ENCODE measurements at regions not wholly inside any gene's neighbourhood (a gene's known extent, or its start where the extent isn't known, plus 50 kb on each side); places are given as distances from the start of the nearest gene placed in this dataset.

GRCh38 chr2:216765761-216766262 is 70.5 kb upstream of the IGFBP5 start:
- H3K9me3 ChIP-seq (ENCODE audit: control insufficient read depth, insufficient read depth, low read depth, low read length): no peaks in the 10 kb centered on the region
- no peak overlapping the region for H3K9ac ChIP-seq (ENCODE audit: insufficient read depth, low read length)
- no peak overlapping the region for H2AFZ ChIP-seq (ENCODE audit: low read length)
- no peaks in the 10 kb centered on the region for H3K36me3 ChIP-seq (ENCODE audit: control insufficient read depth, insufficient read depth, low read length)
- no peaks in the 10 kb centered on the region for H3K4me1 ChIP-seq (ENCODE audit: control insufficient read depth, extremely low read depth, insufficient read depth, low read length)
- H3K79me2 ChIP-seq (ENCODE audit: control insufficient read depth, insufficient read depth, low read length): no peaks in the 10 kb centered on the region
- no peak overlapping the region for H3K4me3 ChIP-seq (replicated peaks in 1 of 4; ENCODE audit: control extremely low read depth in 1 of 4, insufficient read depth in 1 of 4, low read depth in 3 of 4, low read length in 4 of 4)
- peaks cover 9% of the 10 kb centered on the region for H3K27me3 ChIP-seq (ENCODE audit: control insufficient read depth, insufficient read depth, low read length)
- H4K20me1 ChIP-seq (ENCODE audit: control insufficient read depth, extremely low read depth, insufficient read depth, low read length): no peaks in the 10 kb centered on the region
- H3K4me2 ChIP-seq (ENCODE audit: extremely low read depth, insufficient read depth, low read length): no peak overlapping the region
- no peak for TF ChIP-seq EZH2 (IDR thresholded peaks at IDR 0.05; ENCODE audit: low read length, missing control alignments)
- TF ChIP-seq CTCF (conservative IDR thresholded peaks at IDR 0.05 in 1 of 2, IDR thresholded peaks at IDR 0.05 in 1 of 2; ENCODE audit: low read depth in 1 of 2, low read length in 2 of 2): no peak
- no peak overlapping the region for H3K27ac ChIP-seq (ENCODE audit: insufficient read depth, low read length)
- no peak for DNase-seq (ENCODE audit: low read depth in 2 of 2)

- H2AFZ ChIP-seq (ENCODE audit: low read length): no peak overlapping the region
- H3K79me2 ChIP-seq (ENCODE audit: control insufficient read depth, insufficient read depth, low read length): no peaks in the 10 kb centered on the region
- TF ChIP-seq CTCF (conservative IDR thresholded peaks at IDR 0.05 in 1 of 2, IDR thresholded peaks at IDR 0.05 in 1 of 2; ENCODE audit: low read depth in 1 of 2, low read length in 2 of 2) (no peak), EZH2 (IDR thresholded peaks at IDR 0.05; ENCODE audit: low read length, missing control alignments) (no peak)
- no peaks in the 10 kb centered on the region for H4K20me1 ChIP-seq (ENCODE audit: control insufficient read depth, extremely low read depth, insufficient read depth, low read length)
- H3K9me3 ChIP-seq (ENCODE audit: control insufficient read depth, insufficient read depth, low read depth, low read length): no peaks in the 10 kb centered on the region
- H3K4me3 ChIP-seq (replicated peaks in 1 of 4; ENCODE audit: control extremely low read depth in 1 of 4, insufficient read depth in 1 of 4, low read depth in 3 of 4, low read length in 4 of 4): no peak overlapping the region
- no peaks in the 10 kb centered on the region for H3K4me1 ChIP-seq (ENCODE audit: control insufficient read depth, extremely low read depth, insufficient read depth, low read length)
- no peaks in the 10 kb centered on the region for H3K36me3 ChIP-seq (ENCODE audit: control insufficient read depth, insufficient read depth, low read length)
- peaks cover 9% of the 10 kb centered on the region for H3K27me3 ChIP-seq (ENCODE audit: control insufficient read depth, insufficient read depth, low read length)
- H3K9ac ChIP-seq (ENCODE audit: insufficient read depth, low read length): no peak overlapping the region
- no peak overlapping the region for H3K27ac ChIP-seq (ENCODE audit: insufficient read depth, low read length)
- no peak overlapping the region for H3K4me2 ChIP-seq (ENCODE audit: extremely low read depth, insufficient read depth, low read length)
- no peak for DNase-seq (ENCODE audit: low read depth in 2 of 2)
These were observed 68.0 kb upstream of the IGFBP5 start for GRCh38 chr2:216763396-216763795.

- H2AFZ ChIP-seq (ENCODE audit: low read length): no peak overlapping the region
- no peak overlapping the region for H3K4me2 ChIP-seq (ENCODE audit: extremely low read depth, insufficient read depth, low read length)
- no peaks in the 10 kb centered on the region for H3K79me2 ChIP-seq (ENCODE audit: control insufficient read depth, insufficient read depth, low read length)
- H3K4me1 ChIP-seq (ENCODE audit: control insufficient read depth, extremely low read depth, insufficient read depth, low read length): no peaks in the 10 kb centered on the region
- H4K20me1 ChIP-seq (ENCODE audit: control insufficient read depth, extremely low read depth, insufficient read depth, low read length): no peaks in the 10 kb centered on the region
- TF ChIP-seq EZH2 (IDR thresholded peaks at IDR 0.05; ENCODE audit: low read length, missing control alignments) (no peak), CTCF (conservative IDR thresholded peaks at IDR 0.05 in 1 of 2, IDR thresholded peaks at IDR 0.05 in 1 of 2; ENCODE audit: low read depth in 1 of 2, low read length in 2 of 2) (no peak)
- no peaks in the 10 kb centered on the region for H3K9me3 ChIP-seq (ENCODE audit: control insufficient read depth, insufficient read depth, low read depth, low read length)
- no peak overlapping the region for H3K4me3 ChIP-seq (replicated peaks in 1 of 4; ENCODE audit: control extremely low read depth in 1 of 4, insufficient read depth in 1 of 4, low read depth in 3 of 4, low read length in 4 of 4)
- no peak for DNase-seq (ENCODE audit: low read depth in 2 of 2)
- H3K9ac ChIP-seq (ENCODE audit: insufficient read depth, low read length): no peak overlapping the region
- no peaks in the 10 kb centered on the region for H3K36me3 ChIP-seq (ENCODE audit: control insufficient read depth, insufficient read depth, low read length)
- peaks cover 9% of the 10 kb centered on the region for H3K27me3 ChIP-seq (ENCODE audit: control insufficient read depth, insufficient read depth, low read length)
- H3K27ac ChIP-seq (ENCODE audit: insufficient read depth, low read length): no peak overlapping the region
These were observed 66.5 kb upstream of the IGFBP5 start for GRCh38 chr2:216761809-216762208.

All from fibroblast of lung (primary cell).